Head of caudate nucleus (tissue), 42 donors: ENCODE measurements at regions not wholly inside any gene's neighbourhood (a gene's known extent, or its start where the extent isn't known, plus 50 kb on each side); places are given as distances from the start of the nearest gene placed in this dataset.

Source experiments
- DNase-seq, 42 donors: peaks; one replicate each; pipeline versions ENCODE4 v3.0.0 to v3.0.0-alpha.2; 2020 to 2021; ENCODE audit warnings: mixed read lengths in 7 of 42
- intact Hi-C: fragments of 100-400 bp; cut with DNase I; formaldehyde crosslinking; loops from one replicate; pipeline ENCODE4 v1.15.0; 2022

GRCh38 chr6:8494730-8495129 is 59.4 kb upstream of the SLC35B3 start:
- intact Hi-C loops: no loop called here
- DNase-seq: no peak

- intact Hi-C loops: no loop called here
- no peak for DNase-seq
Observed at GRCh38 chr6:8492536-8493133, 57.3 kb upstream of the SLC35B3 start.
